GM19455 (cell line): ENCODE measurements at regions not wholly inside any gene's neighbourhood (a gene's known extent, or its start where the extent isn't known, plus 50 kb on each side); places are given as distances from the start of the nearest gene placed in this dataset.

Experiments
- ATAC-seq: cut with Tn5 transposase; IDR thresholded peaks from one replicate; pipeline ENCODE4 v1.9.1; 2021; ENCODE audit not compliant: unreplicated experiment

DNA sequence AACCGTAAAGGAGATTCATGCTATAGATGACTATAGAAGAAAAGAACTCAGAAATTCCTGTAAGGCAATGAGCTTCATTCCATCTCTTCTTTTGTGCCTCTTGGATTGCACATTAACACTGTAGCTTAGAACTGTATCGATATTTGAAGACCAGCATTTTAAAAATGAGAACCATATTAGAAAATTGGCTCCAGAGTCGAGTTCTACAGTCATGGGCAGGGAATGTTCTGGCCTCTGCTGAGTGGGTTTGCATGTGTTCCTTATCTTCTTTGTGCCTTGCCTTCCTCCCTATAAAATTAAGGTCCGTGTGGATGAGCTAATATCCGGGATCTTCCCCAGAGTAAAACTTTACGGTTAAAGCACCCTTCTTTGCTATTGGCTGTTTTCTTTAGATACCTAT is 77.4 kb upstream of the PLCL2 start:
- ATAC-seq = no peak

GRCh38 chr3:16808393-16809107 is 76.2 kb upstream of the PLCL2 start:
- no peak for ATAC-seq

- ATAC-seq = no peak
Observed at GRCh38 chr3:16809482-16809881, 75.3 kb upstream of the PLCL2 start.

DNA sequence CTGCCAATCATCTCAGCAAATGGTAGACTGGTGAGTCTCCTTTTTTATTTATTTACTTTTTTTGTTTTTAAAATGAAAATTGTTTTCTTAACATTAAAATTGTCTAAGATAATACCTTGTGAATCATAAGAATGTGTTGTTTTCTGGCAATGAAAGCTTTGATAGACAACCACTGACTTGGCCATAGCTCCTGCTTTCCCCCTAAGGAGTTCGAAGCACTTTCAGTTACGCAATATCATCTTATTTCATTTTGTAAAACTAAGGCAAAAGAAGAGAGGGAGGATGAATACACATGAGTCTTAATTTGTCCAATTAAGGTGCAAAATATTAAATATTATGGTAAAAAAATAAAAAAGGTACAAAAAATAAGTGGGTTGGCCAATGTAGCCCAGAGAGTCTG is 74.8 kb upstream of the PLCL2 start:
- no peak for ATAC-seq

- no peak for ATAC-seq
Observed at GRCh38 chr3:16810593-16811367, 74.0 kb upstream of the PLCL2 start.

DNA sequence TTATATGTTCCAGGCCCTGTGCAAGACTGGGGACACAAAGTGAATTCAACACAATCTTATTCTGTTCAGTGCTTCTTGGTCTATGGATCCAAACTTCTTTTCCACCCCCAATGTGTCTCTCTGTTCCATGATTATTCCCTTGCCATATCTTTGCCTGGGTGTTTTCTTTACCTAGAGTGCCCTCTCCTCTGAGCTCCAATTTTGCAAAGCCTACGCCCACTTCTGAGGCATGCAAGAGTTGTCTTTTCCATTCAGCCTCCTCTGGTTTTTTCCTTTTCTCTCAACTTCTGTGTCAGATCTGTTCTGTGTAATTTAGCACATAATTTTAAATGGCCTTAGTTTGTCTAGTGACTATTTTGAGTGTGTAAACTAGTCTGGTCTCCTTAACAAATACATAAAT is 72.8 kb upstream of the PLCL2 start:
- no peak for ATAC-seq

DNA sequence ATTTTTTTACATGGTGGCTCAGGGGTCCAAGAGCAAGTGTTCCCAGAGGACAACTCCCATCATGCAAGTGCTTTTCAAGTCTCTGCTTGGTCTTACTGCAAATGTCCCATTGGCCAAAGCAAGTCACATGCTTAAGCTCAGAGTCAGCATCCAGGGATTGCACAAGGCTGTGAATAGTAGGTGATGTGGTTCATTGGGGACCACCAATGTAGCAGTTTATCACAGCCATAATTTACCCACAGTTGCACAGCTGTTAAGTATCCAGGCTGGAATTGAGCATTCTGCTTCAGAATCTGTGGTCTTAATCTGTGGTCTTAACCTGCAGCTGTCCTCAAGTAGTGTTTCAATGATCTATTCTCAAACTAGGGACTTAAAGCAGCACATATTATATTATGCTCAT is 71.4 kb upstream of the PLCL2 start:
- no peak for ATAC-seq

- ATAC-seq = peak; percentile 70
Observed at GRCh38 chr3:16816048-16816780, 68.5 kb upstream of the PLCL2 start.

GRCh38 chr3:16817197-16817596 is 67.6 kb upstream of the PLCL2 start:
- ATAC-seq = no peak

DNA sequence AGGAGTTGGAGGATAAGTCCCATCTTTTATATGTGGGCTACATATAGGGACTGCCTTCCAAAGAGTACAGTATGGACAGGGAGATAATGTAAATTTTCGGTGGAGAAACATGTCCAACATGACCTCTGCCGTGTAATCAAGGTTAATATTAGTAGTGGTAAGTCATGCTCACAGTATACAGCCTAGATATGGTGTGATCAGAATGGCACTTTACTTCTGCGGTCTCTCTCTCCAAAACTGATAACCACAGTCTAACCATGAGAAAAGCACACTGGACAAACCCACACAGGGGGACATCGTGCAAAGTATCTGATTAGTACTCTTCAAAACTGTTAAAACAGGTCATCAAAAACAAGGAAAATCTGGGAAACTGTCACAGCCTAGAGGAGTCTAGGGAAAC is 66.6 kb upstream of the PLCL2 start:
- ATAC-seq = no peak

DNA sequence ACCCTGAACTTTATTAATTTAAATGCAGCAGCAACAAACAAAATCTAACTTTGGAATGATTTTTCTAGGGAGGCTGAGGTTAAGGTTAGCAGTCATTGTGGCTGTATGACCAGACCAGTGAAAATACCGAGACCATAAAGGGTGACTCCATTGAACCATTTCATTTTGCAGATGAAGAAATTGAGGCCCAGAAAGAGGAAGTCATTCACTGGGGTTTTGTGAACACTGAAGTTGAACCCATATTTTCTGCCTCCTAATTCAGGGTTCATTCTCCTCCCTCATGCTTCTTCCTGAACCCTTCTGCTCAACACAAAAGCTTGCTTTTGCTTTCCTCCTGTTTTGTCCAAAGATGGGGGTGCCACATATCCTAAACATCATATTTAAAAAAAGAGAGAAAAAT is 65.8 kb upstream of the PLCL2 start:
- ATAC-seq = no peak

DNA sequence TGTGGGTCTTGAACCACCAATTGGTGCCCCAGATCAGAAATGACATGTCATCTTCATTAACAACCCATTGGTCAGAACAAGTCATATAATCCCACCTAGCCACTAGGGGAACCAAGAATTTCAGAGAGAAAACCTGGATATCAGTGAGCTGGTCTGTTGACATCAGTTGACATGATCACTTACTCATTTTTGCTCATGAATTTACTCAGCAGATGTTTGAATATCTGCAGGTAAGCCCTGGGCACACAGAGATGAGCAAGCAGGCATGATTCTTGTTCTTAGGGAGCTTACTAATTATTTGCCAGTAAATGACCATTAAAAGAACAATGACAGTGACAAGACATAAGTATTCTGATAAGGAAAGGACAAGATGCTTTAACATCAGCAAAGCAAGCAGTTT is 64.3 kb upstream of the PLCL2 start:
- no peak for ATAC-seq

GRCh38 chr3:16821053-16821452 is 63.7 kb upstream of the PLCL2 start:
- no peak for ATAC-seq

GRCh38 chr3:16824081-16824696 is 60.6 kb upstream of the PLCL2 start:
- peak; percentile 78 for ATAC-seq

DNA sequence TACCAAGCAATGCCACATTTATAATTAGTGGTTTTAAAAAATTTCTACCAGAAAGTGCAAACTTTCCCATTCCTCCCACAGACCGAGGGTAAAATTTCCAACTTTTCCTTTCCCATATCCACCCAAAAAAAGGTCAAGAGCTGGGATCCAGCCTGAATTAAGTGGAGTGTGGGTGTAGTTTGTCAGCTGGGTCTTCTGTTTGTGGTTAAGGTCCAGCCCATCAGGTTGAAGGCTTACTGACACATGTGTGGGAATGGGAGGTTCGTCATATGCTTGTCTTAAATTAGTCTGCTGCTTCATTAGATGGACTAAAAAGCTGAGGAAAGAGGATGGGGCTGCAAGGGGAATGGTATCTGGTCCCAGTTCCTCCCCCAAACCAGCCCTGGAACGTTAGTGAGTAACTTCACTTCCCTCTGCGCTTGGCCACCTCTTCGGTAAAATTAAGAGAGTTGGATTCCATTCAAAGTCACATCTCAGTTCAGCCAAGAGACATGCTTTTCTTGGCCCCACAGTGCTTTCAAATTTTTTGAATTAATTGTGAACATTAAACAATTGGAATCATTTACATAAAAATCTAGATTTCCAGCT is 59.0 kb upstream of the PLCL2 start:
- no peak for ATAC-seq

DNA sequence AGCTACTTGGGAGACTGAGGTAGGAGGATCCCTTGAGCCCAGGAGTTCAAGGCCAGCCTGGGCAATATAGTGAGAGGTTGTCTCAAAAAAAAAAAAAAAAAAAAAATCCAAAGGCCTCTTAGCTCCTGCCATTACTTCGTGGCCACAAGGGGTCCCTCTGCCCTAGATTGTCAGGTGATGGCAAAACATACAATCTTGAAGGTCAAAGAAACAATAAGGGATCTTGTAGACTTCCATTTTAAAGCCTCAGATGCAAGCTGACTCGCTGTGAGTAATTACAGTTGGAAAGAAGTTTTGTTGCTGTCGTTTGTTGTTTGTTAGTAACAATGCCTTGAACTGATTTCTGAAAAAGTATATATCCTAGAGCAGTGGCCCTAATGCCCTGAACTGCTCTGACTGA is 55.9 kb upstream of the PLCL2 start:
- ATAC-seq = peak; percentile 58

DNA sequence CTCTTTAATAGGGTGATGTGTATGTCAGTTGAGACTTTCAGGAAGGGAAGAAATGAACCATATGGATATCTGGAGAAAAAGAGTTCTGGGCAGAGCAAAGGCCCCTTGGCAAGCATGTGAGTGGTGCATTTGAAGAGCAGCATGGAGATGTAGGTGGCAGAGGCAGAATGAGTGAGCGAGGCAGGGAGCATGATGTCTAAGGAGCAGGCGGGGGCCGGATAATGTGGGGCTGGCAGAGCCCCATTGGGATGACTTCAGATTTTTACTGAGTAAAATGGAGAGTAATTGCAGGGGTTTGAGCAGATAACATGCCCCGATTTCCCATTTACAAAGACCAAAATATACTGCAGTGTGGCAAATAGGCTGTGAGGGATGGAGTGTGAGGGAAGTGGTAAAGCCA is 52.9 kb upstream of the PLCL2 start:
- no peak for ATAC-seq

- no peak for ATAC-seq
Observed at GRCh38 chr3:16834214-16834613, 50.5 kb upstream of the PLCL2 start.

GRCh38 chr3:16834753-16835152 is 50.0 kb upstream of the PLCL2 start:
- no peak for ATAC-seq
